ENCODE measurements at regions not wholly inside any gene's neighbourhood (a gene's known extent, or its start where the extent isn't known, plus 50 kb on each side); places are given as distances from the start of the nearest gene placed in this dataset.

DNA sequence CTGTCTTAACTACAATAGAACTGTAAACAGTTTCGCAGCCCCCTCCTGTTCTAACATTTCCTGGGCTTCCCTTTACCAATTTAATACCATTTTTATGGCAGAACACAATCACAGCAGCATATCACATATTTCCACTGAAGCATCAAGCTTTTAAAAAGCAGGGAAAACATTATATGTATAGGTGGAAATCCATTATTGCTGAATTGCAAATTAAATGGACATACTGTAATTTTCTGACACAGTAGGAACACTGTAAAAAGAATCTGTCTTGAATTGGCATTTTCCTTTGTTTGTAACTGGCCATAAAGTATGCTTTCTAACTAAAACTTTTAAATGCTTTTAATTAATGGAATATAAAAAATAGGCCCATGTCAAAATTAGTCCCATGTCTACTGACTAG is 1385.8 kb downstream of the SI start:
- no peaks in the 10 kb centered on the region for H3K36me3 ChIP-seq (ENCODE audit: insufficient read depth)
- no peaks in the 10 kb centered on the region for H3K4me1 ChIP-seq (ENCODE audit: low read depth, poor library complexity, severe bottlenecking)
- no peak overlapping the region for H3K9ac ChIP-seq
- TF ChIP-seq, protein P1, sequence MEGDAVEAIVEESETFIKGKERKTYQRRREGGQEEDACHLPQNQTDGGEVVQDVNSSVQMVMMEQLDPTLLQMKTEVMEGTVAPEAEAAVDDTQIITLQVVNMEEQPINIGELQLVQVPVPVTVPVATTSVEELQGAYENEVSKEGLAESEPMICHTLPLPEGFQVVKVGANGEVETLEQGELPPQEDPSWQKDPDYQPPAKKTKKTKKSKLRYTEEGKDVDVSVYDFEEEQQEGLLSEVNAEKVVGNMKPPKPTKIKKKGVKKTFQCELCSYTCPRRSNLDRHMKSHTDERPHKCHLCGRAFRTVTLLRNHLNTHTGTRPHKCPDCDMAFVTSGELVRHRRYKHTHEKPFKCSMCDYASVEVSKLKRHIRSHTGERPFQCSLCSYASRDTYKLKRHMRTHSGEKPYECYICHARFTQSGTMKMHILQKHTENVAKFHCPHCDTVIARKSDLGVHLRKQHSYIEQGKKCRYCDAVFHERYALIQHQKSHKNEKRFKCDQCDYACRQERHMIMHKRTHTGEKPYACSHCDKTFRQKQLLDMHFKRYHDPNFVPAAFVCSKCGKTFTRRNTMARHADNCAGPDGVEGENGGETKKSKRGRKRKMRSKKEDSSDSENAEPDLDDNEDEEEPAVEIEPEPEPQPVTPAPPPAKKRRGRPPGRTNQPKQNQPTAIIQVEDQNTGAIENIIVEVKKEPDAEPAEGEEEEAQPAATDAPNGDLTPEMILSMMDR (conservative IDR thresholded peaks at IDR 0.05; ENCODE audit: low read depth, low read length), result no peak
- no peak overlapping the region for H2AFZ ChIP-seq (ENCODE audit: low read depth)
- no peaks in the 10 kb centered on the region for H4K20me1 ChIP-seq (ENCODE audit: insufficient read depth)
- H3K27me3 ChIP-seq (ENCODE audit: insufficient read depth, low read depth), result no peaks in the 10 kb centered on the region
- H3K79me2 ChIP-seq (ENCODE audit: insufficient read depth, low read depth), result no peaks in the 10 kb centered on the region
- H3K27ac ChIP-seq, result no peak overlapping the region
- H3K4me3 ChIP-seq (IDR thresholded peaks at IDR 0.05; ENCODE audit: insufficient read depth, low read depth, low read length), result no peak overlapping the region
- H3K4me2 ChIP-seq, result no peak overlapping the region

GRCh38 chr3:163684651-163685050 is 1393.6 kb downstream of the SI start:
- H3K36me3 ChIP-seq (ENCODE audit: insufficient read depth), result no peaks in the 10 kb centered on the region
- H3K9ac ChIP-seq, result no peak overlapping the region
- H3K79me2 ChIP-seq (ENCODE audit: insufficient read depth, low read depth), result no peaks in the 10 kb centered on the region
- H3K4me1 ChIP-seq (ENCODE audit: low read depth, poor library complexity, severe bottlenecking), result no peaks in the 10 kb centered on the region
- no peak overlapping the region for H2AFZ ChIP-seq (ENCODE audit: low read depth)
- no peaks in the 10 kb centered on the region for H3K27me3 ChIP-seq (ENCODE audit: insufficient read depth, low read depth)
- H3K27ac ChIP-seq, result no peak overlapping the region
- TF ChIP-seq, protein P1 (conservative IDR thresholded peaks at IDR 0.05; ENCODE audit: low read depth, low read length), result no peak
- no peaks in the 10 kb centered on the region for H4K20me1 ChIP-seq (ENCODE audit: insufficient read depth)
- no peak overlapping the region for H3K4me3 ChIP-seq (IDR thresholded peaks at IDR 0.05; ENCODE audit: insufficient read depth, low read depth, low read length)
- H3K4me2 ChIP-seq, result no peak overlapping the region

GRCh38 chr3:163672954-163673353 is 1405.3 kb downstream of the SI start:
- Histone ChIP-seq H3K27ac (no peak overlapping the region), H2AFZ (ENCODE audit: low read depth) (no peak overlapping the region), H3K36me3 (ENCODE audit: insufficient read depth) (no peaks in the 10 kb centered on the region), H3K4me3 (IDR thresholded peaks at IDR 0.05; ENCODE audit: insufficient read depth, low read depth, low read length) (no peak overlapping the region), H3K4me2 (no peak overlapping the region), H4K20me1 (ENCODE audit: insufficient read depth) (no peaks in the 10 kb centered on the region), H3K79me2 (ENCODE audit: insufficient read depth, low read depth) (no peaks in the 10 kb centered on the region), H3K27me3 (ENCODE audit: insufficient read depth, low read depth) (no peaks in the 10 kb centered on the region), H3K4me1 (ENCODE audit: low read depth, poor library complexity, severe bottlenecking) (no peaks in the 10 kb centered on the region), H3K9ac (no peak overlapping the region)
- TF ChIP-seq, protein P1 (conservative IDR thresholded peaks at IDR 0.05; ENCODE audit: low read depth, low read length), result no peak

- Histone ChIP-seq H3K4me1 (ENCODE audit: low read depth, poor library complexity, severe bottlenecking) (no peaks in the 10 kb centered on the region), H3K4me2 (no peak overlapping the region), H3K36me3 (ENCODE audit: insufficient read depth) (no peaks in the 10 kb centered on the region), H4K20me1 (ENCODE audit: insufficient read depth) (no peaks in the 10 kb centered on the region), H3K79me2 (ENCODE audit: insufficient read depth, low read depth) (no peaks in the 10 kb centered on the region), H3K4me3 (IDR thresholded peaks at IDR 0.05; ENCODE audit: insufficient read depth, low read depth, low read length) (no peak overlapping the region), H3K27ac (no peak overlapping the region), H2AFZ (ENCODE audit: low read depth) (no peak overlapping the region), H3K27me3 (ENCODE audit: insufficient read depth, low read depth) (no peaks in the 10 kb centered on the region), H3K9ac (no peak overlapping the region)
- TF ChIP-seq, protein P1 (conservative IDR thresholded peaks at IDR 0.05; ENCODE audit: low read depth, low read length), result no peak
Measured at GRCh38 chr3:163671201-163671600, 1407.1 kb downstream of the SI start.

Data from KMS-11 (cell line).